ENCODE measurements at regions not wholly inside any gene's neighbourhood (a gene's known extent, or its start where the extent isn't known, plus 50 kb on each side); places are given as distances from the start of the nearest gene placed in this dataset.

GRCh38 chr3:194277786-194278130, 73.4 kb downstream of the CPN2 start:
- Histone ChIP-seq H3K4me1 (ENCODE audit: insufficient read depth, low read length, poor library complexity, severe bottlenecking) (peaks cover 9% of the 10 kb centered on the region), H3K36me3 (ENCODE audit: insufficient read depth, low read length) (no peaks in the 10 kb centered on the region), H3K4me2 (ENCODE audit: low read depth, low read length, poor library complexity, severe bottlenecking) (no peak overlapping the region), H3K9me3 (ENCODE audit: insufficient read depth, low read depth, low read length) (no peaks in the 10 kb centered on the region), H3K9ac (ENCODE audit: low read depth, low read length, poor library complexity, severe bottlenecking) (no peak overlapping the region), H3K4me3 (ENCODE audit: low read length, poor library complexity, severe bottlenecking) (no peak overlapping the region), H3F3A (ENCODE audit: low read depth) (peaks cover 6% of the 10 kb centered on the region; the same call in 1 of the 2 replicates), H2AFZ (ENCODE audit: low read length) (no peak overlapping the region), H4K20me1 (ENCODE audit: insufficient read depth, low read length, poor library complexity, severe bottlenecking) (no peaks in the 10 kb centered on the region), H3K79me2 (ENCODE audit: insufficient read depth, low read length) (no peaks in the 10 kb centered on the region), H3K27me3 (ENCODE audit: insufficient read depth, low read length, poor library complexity, severe bottlenecking) (no peaks in the 10 kb centered on the region), H3K9me2 (replicated peaks; ENCODE audit: low read depth, low read length) (no peaks in the 10 kb centered on the region)
- TF ChIP-seq EZH2phosphoT487 (IDR thresholded peaks at IDR 0.05; ENCODE audit: borderline replicate concordance), result no peak
- TF ChIP-seq, protein P1, sequence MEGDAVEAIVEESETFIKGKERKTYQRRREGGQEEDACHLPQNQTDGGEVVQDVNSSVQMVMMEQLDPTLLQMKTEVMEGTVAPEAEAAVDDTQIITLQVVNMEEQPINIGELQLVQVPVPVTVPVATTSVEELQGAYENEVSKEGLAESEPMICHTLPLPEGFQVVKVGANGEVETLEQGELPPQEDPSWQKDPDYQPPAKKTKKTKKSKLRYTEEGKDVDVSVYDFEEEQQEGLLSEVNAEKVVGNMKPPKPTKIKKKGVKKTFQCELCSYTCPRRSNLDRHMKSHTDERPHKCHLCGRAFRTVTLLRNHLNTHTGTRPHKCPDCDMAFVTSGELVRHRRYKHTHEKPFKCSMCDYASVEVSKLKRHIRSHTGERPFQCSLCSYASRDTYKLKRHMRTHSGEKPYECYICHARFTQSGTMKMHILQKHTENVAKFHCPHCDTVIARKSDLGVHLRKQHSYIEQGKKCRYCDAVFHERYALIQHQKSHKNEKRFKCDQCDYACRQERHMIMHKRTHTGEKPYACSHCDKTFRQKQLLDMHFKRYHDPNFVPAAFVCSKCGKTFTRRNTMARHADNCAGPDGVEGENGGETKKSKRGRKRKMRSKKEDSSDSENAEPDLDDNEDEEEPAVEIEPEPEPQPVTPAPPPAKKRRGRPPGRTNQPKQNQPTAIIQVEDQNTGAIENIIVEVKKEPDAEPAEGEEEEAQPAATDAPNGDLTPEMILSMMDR (conservative IDR thresholded peaks at IDR 0.05; ENCODE audit: low read length), result no peak

DNA sequence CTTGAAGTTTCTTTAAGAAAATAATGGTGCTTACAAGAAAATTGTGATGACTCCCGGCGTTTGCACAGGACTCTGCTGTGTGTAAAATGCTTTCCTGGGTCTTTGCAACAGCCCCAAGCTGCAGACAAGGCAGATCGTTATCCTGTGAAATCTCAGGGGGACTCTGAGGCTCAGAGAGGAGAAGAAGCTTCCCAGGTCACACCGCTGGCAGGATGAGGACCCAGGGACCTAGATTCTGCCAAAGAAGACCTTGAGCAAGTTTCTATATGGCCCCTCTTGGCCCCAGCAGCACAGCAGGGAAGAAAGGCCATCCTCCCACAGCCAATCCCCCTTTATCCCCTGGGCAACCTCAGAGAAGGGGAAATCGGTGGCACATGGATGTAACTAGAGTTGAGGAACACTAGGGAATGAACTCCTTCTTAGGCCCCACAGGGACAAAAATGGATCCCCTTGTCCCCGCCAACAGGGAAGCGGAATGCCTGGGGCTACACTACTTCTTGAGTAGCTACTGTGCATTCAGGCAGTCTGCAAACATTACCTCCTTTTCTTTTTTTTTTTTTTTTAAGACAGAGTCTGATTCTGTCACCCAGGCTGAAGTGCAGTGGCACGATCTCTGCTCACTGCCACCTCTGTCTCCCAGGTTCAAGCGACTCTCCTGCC, 72.8 kb downstream of the CPN2 start:
- Histone ChIP-seq H3K9me3 (ENCODE audit: insufficient read depth, low read depth, low read length) (no peaks in the 10 kb centered on the region), H3K9me2 (replicated peaks; ENCODE audit: low read depth, low read length) (no peaks in the 10 kb centered on the region), H2AFZ (ENCODE audit: low read length) (no peak overlapping the region), H3K27me3 (ENCODE audit: insufficient read depth, low read length, poor library complexity, severe bottlenecking) (no peaks in the 10 kb centered on the region), H4K20me1 (ENCODE audit: insufficient read depth, low read length, poor library complexity, severe bottlenecking) (no peaks in the 10 kb centered on the region), H3F3A (ENCODE audit: low read depth) (peaks cover 6% of the 10 kb centered on the region; the same call in 1 of the 2 replicates), H3K36me3 (ENCODE audit: insufficient read depth, low read length) (no peaks in the 10 kb centered on the region), H3K4me3 (ENCODE audit: low read length, poor library complexity, severe bottlenecking) (no peak overlapping the region), H3K4me2 (ENCODE audit: low read depth, low read length, poor library complexity, severe bottlenecking) (no peak overlapping the region), H3K79me2 (ENCODE audit: insufficient read depth, low read length) (no peaks in the 10 kb centered on the region), H3K9ac (ENCODE audit: low read depth, low read length, poor library complexity, severe bottlenecking) (no peak overlapping the region), H3K4me1 (ENCODE audit: insufficient read depth, low read length, poor library complexity, severe bottlenecking) (peaks cover 9% of the 10 kb centered on the region)
- TF ChIP-seq, protein P1 (conservative IDR thresholded peaks at IDR 0.05; ENCODE audit: low read length), result no peak
- no peak for TF ChIP-seq EZH2phosphoT487 (IDR thresholded peaks at IDR 0.05; ENCODE audit: borderline replicate concordance)

- no peaks in the 10 kb centered on the region for H3K36me3 ChIP-seq (ENCODE audit: insufficient read depth, low read length)
- peaks cover 6% of the 10 kb centered on the region; the same call in 1 of the 2 replicates for H3F3A ChIP-seq (ENCODE audit: low read depth)
- H3K9me3 ChIP-seq (ENCODE audit: insufficient read depth, low read depth, low read length), result no peaks in the 10 kb centered on the region
- no peaks in the 10 kb centered on the region for H3K27me3 ChIP-seq (ENCODE audit: insufficient read depth, low read length, poor library complexity, severe bottlenecking)
- no peak for TF ChIP-seq EZH2phosphoT487 (IDR thresholded peaks at IDR 0.05; ENCODE audit: borderline replicate concordance)
- TF ChIP-seq, protein P1 (conservative IDR thresholded peaks at IDR 0.05; ENCODE audit: low read length), result no peak
- peaks cover 9% of the 10 kb centered on the region for H3K4me1 ChIP-seq (ENCODE audit: insufficient read depth, low read length, poor library complexity, severe bottlenecking)
- H3K4me3 ChIP-seq (ENCODE audit: low read length, poor library complexity, severe bottlenecking), result no peak overlapping the region
- no peak overlapping the region for H2AFZ ChIP-seq (ENCODE audit: low read length)
- H3K79me2 ChIP-seq (ENCODE audit: insufficient read depth, low read length), result no peaks in the 10 kb centered on the region
- H3K9me2 ChIP-seq (replicated peaks; ENCODE audit: low read depth, low read length), result no peaks in the 10 kb centered on the region
- no peak overlapping the region for H3K4me2 ChIP-seq (ENCODE audit: low read depth, low read length, poor library complexity, severe bottlenecking)
- H4K20me1 ChIP-seq (ENCODE audit: insufficient read depth, low read length, poor library complexity, severe bottlenecking), result no peaks in the 10 kb centered on the region
- H3K9ac ChIP-seq (ENCODE audit: low read depth, low read length, poor library complexity, severe bottlenecking), result no peak overlapping the region
These were observed 72.0 kb downstream of the CPN2 start for GRCh38 chr3:194279101-194279500.

Data from Loucy (cell line).